ENCODE measurements at regions not wholly inside any gene's neighbourhood (a gene's known extent, or its start where the extent isn't known, plus 50 kb on each side); places are given as distances from the start of the nearest gene placed in this dataset.

GRCh38 chr1:194952171-194952570 lies 1656.1 kb downstream of the KCNT2 start:
- no peak for TF ChIP-seq CTCF (IDR thresholded peaks at IDR 0.05; ENCODE audit: insufficient read depth, low read length)
- no peak for DNase-seq (ENCODE audit: low read depth)
- H3K4me3 ChIP-seq (ENCODE audit: low read depth, low read length) = no peak overlapping the region

- H3K4me3 ChIP-seq (ENCODE audit: low read depth, low read length) = no peak overlapping the region
- no peak for TF ChIP-seq CTCF (IDR thresholded peaks at IDR 0.05; ENCODE audit: insufficient read depth, low read length)
- DNase-seq (ENCODE audit: low read depth) = no peak
These were observed 1657.7 kb downstream of the KCNT2 start for GRCh38 chr1:194950584-194950983.

GRCh38 chr1:194940336-194941030 lies 1667.8 kb downstream of the KCNT2 start:
- no peak for TF ChIP-seq CTCF (IDR thresholded peaks at IDR 0.05; ENCODE audit: insufficient read depth, low read length)
- H3K4me3 ChIP-seq (ENCODE audit: low read depth, low read length) = no peak overlapping the region
- DNase-seq (ENCODE audit: low read depth) = no peak

- no peak for DNase-seq (ENCODE audit: low read depth)
- no peak overlapping the region for H3K4me3 ChIP-seq (ENCODE audit: low read depth, low read length)
- TF ChIP-seq CTCF (IDR thresholded peaks at IDR 0.05; ENCODE audit: insufficient read depth, low read length) = no peak
These were observed 1672.4 kb downstream of the KCNT2 start for GRCh38 chr1:194935864-194936263.

GRCh38 chr1:194931166-194931565 lies 1677.1 kb downstream of the KCNT2 start:
- DNase-seq (ENCODE audit: low read depth) = no peak
- TF ChIP-seq CTCF (IDR thresholded peaks at IDR 0.05; ENCODE audit: insufficient read depth, low read length) = no peak
- no peak overlapping the region for H3K4me3 ChIP-seq (ENCODE audit: low read depth, low read length)

- no peak for TF ChIP-seq CTCF (IDR thresholded peaks at IDR 0.05; ENCODE audit: insufficient read depth, low read length)
- H3K4me3 ChIP-seq (ENCODE audit: low read depth, low read length) = no peak overlapping the region
- no peak for DNase-seq (ENCODE audit: low read depth)
These were observed 1678.1 kb downstream of the KCNT2 start for GRCh38 chr1:194930132-194930531.

- no peak for DNase-seq (ENCODE audit: low read depth)
- no peak overlapping the region for H3K4me3 ChIP-seq (ENCODE audit: low read depth, low read length)
- no peak for TF ChIP-seq CTCF (IDR thresholded peaks at IDR 0.05; ENCODE audit: insufficient read depth, low read length)
These were observed 1678.9 kb downstream of the KCNT2 start for GRCh38 chr1:194929357-194929756.
